ENCODE measurements at regions not wholly inside any gene's neighbourhood (a gene's known extent, or its start where the extent isn't known, plus 50 kb on each side); places are given as distances from the start of the nearest gene placed in this dataset.

GRCh38 chr1:101165954-101166353, 70.9 kb upstream of the S1PR1 start:
- no peak overlapping the region for H3K4me3 ChIP-seq (ENCODE audit: low read depth, low read length)
- DNase-seq (ENCODE audit: low read depth), result no peak
- TF ChIP-seq CTCF (conservative IDR thresholded peaks at IDR 0.05; ENCODE audit: low read depth, low read length), result no peak

- no peak for TF ChIP-seq CTCF (conservative IDR thresholded peaks at IDR 0.05; ENCODE audit: low read depth, low read length)
- H3K4me3 ChIP-seq (ENCODE audit: low read depth, low read length), result no peak overlapping the region
- no peak for DNase-seq (ENCODE audit: low read depth)
Measured at GRCh38 chr1:101165532-101165931, 71.3 kb upstream of the S1PR1 start.

- DNase-seq (ENCODE audit: low read depth), result no peak
- H3K4me3 ChIP-seq (ENCODE audit: low read depth, low read length), result no peak overlapping the region
- no peak for TF ChIP-seq CTCF (conservative IDR thresholded peaks at IDR 0.05; ENCODE audit: low read depth, low read length)
Measured at GRCh38 chr1:101164776-101165175, 72.0 kb upstream of the S1PR1 start.

GRCh38 chr1:101162736-101163735, 73.8 kb upstream of the S1PR1 start:
- no peak for TF ChIP-seq CTCF (conservative IDR thresholded peaks at IDR 0.05; ENCODE audit: low read depth, low read length)
- DNase-seq (ENCODE audit: low read depth), result no peak
- no peak overlapping the region for H3K4me3 ChIP-seq (ENCODE audit: low read depth, low read length)

GRCh38 chr1:101162300-101162699, 74.5 kb upstream of the S1PR1 start:
- no peak for DNase-seq (ENCODE audit: low read depth)
- no peak for TF ChIP-seq CTCF (conservative IDR thresholded peaks at IDR 0.05; ENCODE audit: low read depth, low read length)
- H3K4me3 ChIP-seq (ENCODE audit: low read depth, low read length), result no peak overlapping the region

- TF ChIP-seq CTCF (conservative IDR thresholded peaks at IDR 0.05; ENCODE audit: low read depth, low read length), result no peak
- no peak for DNase-seq (ENCODE audit: low read depth)
- no peak overlapping the region for H3K4me3 ChIP-seq (ENCODE audit: low read depth, low read length)
Measured at GRCh38 chr1:101161619-101162018, 75.2 kb upstream of the S1PR1 start.

GRCh38 chr1:101158424-101158823, 78.4 kb upstream of the S1PR1 start:
- TF ChIP-seq CTCF (conservative IDR thresholded peaks at IDR 0.05; ENCODE audit: low read depth, low read length), result no peak
- DNase-seq (ENCODE audit: low read depth), result no peak
- H3K4me3 ChIP-seq (ENCODE audit: low read depth, low read length), result no peak overlapping the region
